ENCODE measurements at regions not wholly inside any gene's neighbourhood (a gene's known extent, or its start where the extent isn't known, plus 50 kb on each side); places are given as distances from the start of the nearest gene placed in this dataset.
"Not testable (repeated sequence)": the region's sequence is repeated elsewhere in the genome, so short reads cannot be mapped to it uniquely, and the experiment has no call there.

DNA sequence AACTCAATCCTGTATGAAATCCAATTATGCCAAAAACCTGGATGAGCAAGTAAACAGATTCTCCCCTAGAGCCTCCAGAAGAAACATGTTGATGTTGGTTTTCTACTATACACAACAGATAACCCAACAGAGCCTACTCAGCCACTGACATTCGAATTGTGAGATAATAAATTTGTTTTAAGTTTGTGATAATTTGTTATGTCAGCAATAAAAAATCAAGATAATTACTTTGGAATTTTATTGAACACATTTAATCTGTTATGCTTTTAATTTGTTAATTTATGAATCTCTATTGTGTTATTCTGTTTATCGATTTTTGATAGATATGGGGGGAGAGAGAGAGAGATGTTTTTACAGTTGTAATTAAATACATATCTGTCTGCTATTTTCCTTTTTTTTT is 1016.1 kb upstream of the PCDH7 start:
- DNase-seq (ENCODE audit: low spot score), result no peak

DNA sequence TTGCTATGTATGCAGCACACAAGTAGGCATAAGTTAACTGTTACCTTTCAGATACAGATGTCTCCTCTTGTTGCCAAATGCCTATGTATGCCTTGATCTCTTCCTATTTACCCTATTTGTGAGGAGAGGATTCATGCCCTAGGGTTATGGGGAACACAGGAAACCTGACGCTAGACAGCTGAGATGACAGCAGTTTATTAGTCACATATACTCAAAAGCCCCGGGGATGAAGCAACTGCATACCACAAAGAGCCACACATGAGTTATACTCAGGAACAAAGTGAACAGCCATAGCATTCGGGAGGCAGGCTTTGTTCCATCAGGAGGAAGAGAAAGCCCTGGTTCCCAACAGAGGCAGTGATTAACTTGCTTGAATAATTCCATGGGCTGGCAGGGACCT is 1011.7 kb upstream of the PCDH7 start:
- no peak for DNase-seq (ENCODE audit: low spot score)

DNA sequence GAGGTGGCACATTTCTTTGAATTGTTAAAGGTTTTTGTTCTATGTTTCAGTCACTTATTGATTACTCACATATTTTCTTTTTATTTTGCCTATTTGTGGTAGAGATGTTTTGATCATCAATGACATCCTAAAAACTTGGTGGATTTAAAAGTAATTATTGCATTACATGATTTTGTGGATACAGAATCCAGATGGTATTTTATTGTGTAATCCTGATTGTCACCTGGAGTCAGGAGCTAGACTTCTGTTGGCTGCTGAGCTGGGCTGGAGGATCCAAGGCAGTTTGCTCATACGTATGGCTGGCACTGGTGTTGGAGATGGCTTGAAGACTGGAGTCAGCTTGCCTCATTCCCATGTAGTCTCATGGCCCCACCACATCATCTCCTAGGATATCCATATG is 1009.6 kb upstream of the PCDH7 start:
- DNase-seq (ENCODE audit: low spot score), result no peak

DNA sequence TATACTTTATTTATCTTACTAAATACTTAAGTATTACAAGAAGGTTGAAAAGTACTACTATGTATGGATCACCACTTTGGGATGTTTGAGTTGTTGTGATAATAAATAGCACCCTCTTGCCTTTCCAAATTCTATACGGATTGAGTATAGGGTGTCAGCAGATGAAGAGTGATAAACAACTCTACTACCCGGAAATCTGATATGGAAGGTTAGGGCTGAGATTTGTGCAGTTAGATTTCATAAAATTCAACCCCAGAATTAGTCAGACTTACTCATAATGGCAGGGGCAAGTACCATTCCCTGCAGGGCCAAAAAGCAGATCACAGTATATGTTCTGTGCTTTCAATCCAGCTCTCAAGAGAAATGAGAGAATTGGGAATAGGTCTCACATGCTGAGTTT is 1008.9 kb upstream of the PCDH7 start:
- no peak for DNase-seq (ENCODE audit: low spot score)

DNA sequence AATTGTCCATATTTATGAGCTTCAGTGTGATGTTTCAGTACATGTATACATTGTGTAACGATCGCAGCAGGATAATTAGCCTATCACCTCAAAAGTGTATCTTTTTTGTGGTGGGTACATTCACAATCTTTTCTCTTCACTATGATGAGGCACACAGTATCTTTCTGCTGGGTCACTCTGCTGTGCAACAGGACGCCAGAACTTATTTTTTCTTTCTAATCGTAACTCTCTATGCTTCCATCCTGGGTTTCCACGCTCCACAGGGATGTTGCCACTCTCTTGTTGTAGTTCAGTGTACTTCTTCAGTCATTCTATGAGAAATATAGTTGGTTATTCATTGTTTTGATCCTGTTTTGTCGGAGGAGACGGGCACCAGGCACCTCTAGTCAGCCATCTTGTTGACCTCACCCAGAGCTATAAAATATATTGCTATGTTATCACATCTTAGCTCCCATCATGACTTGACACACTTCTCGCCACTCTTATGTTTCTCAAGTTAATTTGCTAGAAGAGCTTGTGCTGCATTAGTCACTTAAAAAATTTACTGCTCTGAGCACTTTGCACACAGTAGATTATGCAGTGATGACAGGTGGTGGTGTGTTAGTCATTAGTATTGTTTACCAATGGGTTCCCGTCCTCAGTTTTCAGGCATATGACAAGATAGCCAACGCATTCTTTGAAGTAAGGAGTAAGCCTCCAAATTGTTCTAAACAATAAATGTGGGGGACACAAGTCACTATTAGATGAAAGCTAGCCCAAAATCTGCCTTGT is 1002.7 kb upstream of the PCDH7 start:
- DNase-seq (ENCODE audit: low spot score), result no peak

DNA sequence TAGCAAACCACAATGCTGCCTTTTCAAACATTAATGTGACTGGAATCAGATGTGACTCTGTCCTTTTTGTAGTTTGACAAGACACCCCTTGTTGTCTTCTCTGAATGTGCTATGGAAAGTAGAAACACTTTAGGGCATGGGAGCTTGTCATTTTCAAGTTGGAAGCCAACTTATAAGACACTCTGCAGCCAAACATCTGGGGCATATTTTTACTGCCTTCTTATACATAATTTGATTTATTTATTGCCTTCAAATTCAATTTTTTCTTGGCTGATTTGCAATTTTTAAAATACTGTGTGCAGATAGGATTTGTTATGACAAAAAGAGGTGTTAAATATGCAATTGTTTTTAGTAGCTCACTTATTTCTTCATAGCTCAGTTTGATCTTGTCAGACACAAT is 1002.0 kb upstream of the PCDH7 start:
- DNase-seq (ENCODE audit: low spot score), result no peak

DNA sequence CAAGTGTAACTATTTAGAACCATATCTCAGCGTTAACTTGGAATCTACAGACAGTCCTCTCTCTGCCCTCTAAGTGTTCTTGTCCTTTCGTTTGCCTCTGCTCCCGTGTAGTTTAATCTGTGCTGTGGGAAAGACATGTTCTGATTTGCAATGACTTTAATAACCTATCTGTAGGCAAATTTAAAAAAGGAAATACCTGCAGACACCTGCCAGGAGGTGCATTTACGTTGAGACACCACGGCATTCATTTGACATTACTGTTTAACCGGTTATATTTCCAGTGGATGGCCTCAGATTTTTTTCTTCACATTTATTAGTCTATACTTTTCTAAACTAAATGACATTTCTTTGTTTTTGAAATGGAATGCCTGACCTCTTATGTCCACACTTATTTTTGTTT is 997.9 kb upstream of the PCDH7 start:
- no peak for DNase-seq (ENCODE audit: low spot score)

DNA sequence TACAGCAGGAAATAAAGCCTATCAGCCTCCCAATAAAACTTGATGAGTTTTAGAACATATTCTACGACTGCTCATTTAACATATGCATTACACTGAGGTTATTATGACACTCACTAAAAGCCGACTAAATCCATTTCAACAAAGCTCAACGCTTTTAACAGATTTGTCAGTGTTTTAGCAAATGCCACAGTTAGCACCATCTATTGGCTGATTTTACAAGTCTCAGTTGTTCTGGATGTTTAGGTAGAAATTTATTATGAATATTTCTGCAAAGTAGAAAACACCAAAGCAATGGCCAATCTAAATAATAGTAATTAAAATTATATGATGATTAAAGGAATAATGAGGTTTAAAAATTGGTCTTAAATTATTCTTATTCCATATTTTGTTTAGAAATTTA is 993.2 kb upstream of the PCDH7 start:
- no peak for DNase-seq (ENCODE audit: low spot score)

DNA sequence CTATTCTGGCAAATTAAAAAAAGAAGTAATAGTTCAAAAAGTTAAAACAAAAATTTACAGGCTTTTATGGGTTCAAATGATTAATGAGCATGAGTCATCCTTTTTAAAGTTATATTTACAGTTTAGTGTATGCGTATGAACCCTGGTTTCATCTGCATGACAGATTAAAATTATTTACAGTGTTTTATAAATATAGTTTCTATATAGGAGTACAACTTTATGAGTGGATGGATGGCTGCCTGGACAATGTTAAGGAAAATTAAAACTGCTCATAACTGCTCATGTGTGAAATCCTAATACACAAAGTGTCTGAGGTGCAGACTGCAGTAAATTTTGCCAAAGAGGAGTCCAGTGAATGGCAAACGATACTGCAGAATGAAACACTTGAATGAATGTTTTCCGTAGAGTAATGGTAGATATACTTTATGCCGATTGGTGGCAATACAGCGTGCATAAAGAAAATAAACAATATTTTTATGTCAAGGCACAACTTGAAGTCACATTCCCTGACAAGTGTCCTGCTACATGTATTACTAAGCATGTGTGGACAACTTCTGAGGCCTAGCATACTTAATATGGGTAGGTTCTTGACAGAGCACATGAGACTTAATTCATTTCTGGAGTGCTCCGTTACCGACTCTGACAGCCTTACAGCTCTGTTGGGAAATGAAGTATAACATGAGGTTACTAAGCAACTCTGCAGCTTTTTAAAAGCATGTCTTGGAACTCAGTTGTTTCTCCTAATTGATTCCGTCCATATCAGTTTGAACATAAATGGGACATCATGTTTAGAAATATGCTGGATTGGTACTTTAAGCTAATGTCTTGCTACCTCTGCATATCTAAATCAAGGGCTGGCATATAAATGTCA is 985.6 kb upstream of the PCDH7 start:
- DNase-seq (ENCODE audit: low spot score), result no peak

DNA sequence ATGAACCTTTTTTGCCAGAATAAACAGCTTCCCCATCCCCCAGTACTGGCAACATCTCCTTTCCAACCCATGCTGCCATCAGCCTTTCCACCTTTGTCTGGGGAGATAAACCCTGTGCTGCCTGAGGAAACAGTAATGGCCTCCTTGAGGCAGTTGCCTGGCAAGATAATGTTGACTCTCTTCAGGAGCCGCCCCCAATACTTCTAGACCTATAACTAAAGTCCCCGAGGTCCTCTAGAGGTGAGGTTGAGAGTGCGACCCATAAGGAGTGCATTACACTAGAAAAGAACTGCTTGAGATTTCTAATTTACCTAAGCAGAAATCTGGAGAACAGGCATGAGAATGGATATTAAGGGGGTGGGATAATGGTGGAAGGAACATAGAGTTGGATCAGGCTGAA is 963.2 kb upstream of the PCDH7 start:
- DNase-seq (ENCODE audit: low spot score), result no peak

DNA sequence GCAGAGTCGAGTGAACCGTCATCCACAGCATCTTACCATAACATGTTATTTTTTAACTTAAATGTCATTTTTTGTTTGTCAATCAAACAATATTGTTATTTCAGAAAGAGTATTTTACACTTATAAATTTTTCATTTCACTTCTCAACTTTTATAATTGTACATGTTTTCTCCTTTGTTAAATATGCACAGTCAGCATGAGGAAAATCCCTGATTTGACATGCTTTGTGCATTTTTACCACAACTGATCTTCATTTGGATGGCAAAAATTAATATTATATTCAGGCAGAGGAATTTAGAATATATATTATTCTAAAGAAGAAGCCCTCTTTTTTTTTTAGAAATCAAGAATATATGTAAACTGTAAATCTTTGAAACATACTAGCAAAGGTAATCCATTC is 958.0 kb upstream of the PCDH7 start:
- no peak for DNase-seq (ENCODE audit: low spot score)

DNA sequence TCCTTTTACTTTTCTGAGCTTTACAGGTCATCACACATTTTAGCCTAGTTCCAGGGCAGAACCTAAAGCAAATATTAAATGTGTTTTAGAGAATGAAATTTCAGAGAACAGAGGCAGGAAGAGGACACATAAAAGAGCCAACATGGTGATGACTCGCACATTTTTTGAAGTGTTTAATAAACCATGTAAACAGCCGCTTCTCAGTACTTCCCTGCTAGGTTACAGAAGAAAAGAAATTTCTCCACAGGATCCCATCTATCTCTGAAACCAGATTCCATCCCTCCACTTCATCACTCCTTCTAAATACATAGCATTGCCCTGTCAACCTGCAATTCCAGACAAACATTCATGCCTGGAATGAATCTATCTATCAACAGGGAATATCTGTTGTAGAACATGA is 949.5 kb upstream of the PCDH7 start:
- DNase-seq (ENCODE audit: low spot score), result no peak

DNA sequence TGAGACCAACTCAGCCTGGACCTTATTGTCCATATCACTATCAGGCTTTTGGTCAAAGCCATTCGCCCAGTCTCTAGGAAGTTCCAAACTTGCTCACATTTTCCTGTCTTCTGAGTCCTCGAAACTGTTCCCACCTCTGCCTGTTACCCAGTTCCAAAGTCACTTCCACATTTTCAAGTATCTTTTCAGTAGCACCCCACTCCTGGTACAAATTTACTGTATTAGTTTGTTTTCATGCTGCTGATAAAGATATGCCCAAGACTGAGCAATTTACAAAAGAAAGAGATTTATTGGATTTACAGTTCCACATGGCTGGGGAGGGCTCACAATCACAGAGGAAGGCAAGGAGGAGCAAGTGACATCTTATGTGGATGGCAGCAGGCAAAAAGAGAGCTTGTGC is 932.0 kb upstream of the PCDH7 start:
- not testable (repeated sequence) for DNase-seq (ENCODE audit: low spot score)

DNA sequence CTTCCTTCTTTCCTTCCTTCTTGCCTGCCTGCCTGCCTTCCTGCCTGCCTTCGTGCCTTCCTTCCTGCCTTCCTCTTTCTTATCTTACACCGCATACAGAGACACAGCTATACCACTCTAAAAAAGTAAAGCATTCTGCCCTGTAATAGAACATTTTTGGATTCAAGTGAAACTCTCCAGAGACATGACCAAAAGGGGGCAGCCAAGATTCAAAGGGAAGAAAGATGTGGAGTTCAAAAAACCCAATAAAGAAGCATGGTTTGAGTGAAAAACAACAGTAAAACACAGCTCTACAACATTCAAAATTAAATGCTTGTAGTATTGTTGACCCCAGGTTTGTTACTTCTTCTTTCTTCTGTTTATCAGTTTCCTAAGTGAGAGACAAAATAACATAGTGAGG is 914.9 kb upstream of the PCDH7 start:
- DNase-seq (ENCODE audit: low spot score), result no peak

DNA sequence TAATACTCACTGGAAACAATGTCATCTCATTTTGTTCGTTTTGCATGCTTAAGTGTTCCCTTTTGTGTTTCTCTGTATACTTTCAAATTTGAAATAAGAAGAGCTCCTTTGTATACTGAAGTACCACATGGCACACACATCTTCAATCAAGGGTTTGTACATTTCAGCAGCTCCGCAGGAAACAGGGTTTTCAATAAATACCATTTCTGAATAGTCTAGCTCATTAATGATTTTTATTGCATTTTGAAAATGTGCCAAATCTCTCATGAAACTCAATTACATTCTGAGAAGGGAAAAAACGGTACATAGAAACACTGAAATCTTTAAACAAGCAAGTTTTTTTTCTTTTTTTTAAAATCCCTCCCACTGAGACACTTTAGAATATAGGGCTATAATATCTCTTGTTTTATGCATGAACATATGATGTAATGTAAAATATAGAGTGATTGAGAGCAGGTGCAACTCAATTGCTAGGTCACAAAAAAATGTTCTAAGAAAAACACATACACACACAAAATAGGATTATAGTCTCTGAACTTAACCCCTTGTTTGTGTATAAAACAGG is 914.2 kb upstream of the PCDH7 start:
- no peak for DNase-seq (ENCODE audit: low spot score)

DNA sequence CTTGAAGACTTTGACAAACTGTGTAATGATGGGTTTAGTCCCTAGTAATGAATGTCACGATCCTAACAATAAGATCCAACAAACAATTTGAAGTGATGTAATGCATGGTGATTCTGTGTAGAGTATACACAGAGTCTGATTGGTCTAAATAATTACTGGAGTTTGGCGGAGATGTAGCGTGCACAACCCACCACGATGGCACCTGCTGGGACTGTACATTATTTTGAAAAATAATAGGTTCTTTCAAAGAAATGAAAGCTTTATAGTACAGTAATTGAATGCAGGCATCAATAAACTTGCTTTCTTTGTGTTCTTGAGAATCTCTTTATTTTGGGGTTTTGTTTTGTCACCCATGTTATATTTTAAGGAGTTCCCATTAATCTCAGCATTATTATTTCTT is 902.2 kb upstream of the PCDH7 start:
- no peak for DNase-seq (ENCODE audit: low spot score)

DNA sequence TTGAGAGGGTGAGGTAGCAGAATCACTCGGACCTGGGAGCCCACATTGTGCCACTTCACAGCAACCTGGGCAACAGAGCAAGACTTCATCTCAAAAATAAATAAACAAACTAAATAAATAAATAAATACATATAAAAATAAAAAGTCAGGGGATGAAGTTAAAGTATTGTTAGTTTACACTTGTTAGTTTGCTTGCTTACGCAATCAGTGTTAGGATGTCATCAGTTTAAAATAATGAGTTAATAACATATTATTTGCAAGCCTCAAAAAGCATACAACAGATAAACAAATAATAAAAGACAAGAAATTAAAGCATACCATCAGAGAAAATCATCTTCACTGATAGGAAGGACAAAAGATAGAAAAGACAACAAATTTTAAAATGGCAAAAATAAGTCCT is 891.1 kb upstream of the PCDH7 start:
- DNase-seq (ENCODE audit: low spot score), result no peak

DNA sequence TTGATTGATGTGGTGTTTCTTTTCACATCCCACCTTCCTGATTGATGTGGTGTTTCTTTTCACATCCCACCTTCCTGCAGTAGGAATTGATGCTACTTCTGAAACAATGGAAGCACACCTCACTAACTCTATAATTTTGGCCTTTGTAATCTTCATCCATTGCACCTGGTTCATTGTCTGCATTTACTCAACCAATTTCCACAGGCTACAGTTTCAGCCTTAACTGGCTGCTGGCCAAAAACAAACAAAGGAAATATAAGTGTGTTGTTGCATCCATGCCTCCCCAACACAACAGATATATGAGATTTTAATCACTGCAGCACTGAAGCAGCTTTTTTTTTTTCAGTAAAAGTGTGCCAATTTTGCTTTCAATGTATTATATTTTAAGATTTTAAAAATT is 867.6 kb upstream of the PCDH7 start:
- no peak for DNase-seq (ENCODE audit: low spot score)

DNA sequence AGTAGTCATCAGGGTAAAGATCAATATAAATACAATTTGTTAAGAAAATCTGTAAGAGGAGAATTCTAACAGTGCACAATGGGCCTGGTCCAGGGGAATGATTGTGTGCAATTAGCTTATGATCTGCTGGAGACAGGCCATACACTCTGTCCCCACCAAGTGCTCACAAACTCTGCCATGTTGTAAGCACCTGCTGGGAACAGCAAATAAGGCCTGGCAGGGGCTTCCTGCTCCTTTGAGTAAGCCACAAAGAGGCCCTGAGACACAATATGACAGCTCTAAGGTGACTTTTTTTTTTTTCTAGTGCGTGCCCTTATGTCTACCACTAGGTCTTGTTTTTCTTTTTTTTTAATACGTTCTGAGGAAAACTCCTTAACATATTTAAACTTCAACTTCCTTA is 866.3 kb upstream of the PCDH7 start:
- no peak for DNase-seq (ENCODE audit: low spot score)

DNA sequence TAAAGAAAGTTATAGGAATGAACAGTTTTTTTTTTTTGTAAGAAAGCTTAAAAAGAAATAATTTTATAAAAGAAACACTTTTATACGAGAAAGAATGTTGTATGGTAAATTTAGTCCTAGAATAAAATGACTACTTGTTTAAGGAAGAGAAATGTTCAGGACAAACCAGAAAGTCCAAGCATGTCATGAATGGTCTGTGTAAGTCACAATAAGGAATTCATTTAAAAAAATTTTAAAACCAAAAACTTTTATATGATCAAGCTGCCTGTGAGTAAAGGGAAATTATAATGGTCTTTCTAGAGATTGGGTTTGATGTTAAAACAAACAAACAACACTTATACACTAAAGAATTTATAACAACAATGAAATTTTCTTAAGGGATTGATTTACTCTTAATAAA is 858.9 kb upstream of the PCDH7 start:
- no peak for DNase-seq (ENCODE audit: low spot score)

DNA sequence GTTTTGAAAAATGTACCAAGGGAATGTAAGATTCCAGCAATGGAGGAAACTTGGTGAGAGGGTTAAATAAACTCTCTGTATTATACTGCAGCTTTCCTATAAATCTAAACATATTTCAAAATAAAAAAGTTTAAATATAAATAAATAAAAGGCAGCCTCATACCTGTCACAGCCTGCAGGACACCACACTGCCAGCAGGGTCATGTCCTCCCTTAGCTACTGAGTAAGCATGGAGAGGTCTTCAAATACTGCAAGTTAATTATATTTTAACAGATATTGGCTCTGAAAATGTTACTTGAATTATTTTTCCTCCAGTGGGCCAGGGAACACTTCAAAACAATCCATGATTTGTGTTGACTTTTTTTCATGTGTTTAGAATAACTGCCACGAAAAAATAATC is 852.8 kb upstream of the PCDH7 start:
- no peak for DNase-seq (ENCODE audit: low spot score)

DNA sequence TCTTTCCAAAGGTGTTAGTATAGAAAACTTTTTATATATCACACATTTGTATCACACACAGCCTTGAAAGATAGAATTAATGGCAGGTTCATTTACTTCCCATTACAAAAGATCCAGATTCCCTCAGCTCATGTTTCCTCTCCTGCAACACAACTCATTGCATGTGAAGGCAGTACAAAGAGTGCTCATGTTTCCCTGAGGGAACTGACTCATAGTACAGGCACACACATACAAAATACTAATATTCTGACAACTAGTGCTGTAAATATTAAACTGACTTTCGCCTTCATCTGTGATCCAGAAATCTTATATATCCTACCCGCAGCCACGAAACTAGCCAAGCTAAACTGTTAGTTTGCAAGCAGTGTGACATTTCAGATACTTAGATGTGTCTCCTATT is 819.8 kb upstream of the PCDH7 start:
- no peak for DNase-seq (ENCODE audit: low spot score)

DNA sequence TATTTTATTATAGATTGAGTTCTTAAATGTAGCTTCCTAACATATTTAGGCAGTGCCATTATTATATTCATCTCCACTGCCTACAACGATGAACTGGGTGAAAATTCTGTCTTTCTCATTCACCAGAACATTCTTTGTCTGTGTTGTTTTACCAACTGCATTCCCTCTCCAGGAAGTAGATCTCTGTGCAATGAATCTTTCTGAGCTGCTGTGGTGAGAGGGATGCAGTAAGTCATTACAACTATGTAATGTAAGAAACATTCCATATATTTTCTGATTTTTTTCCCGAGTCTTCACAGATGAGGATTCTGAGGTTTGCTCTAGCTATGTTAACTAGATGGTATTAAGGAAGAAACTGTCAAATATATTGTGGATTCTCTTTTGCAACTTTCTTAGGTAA is 811.9 kb upstream of the PCDH7 start:
- DNase-seq (ENCODE audit: low spot score), result no peak
